Anterior cingulate cortex (tissue), 58 donors: ENCODE measurements at regions not wholly inside any gene's neighbourhood (a gene's known extent, or its start where the extent isn't known, plus 50 kb on each side); places are given as distances from the start of the nearest gene placed in this dataset.
"Not testable (repeated sequence)": the region's sequence is repeated elsewhere in the genome, so short reads cannot be mapped to it uniquely, and the experiment has no call there.

Source experiments
- DNase-seq, 58 donors: peaks; one replicate each; lab custom pipeline; 2025; lab: John Stamatoyannopoulos, UW

GRCh38 chrX:146994163-146994562 is 179.6 kb upstream of the CXorf51A start:
- no peak for DNase-seq

GRCh38 chrX:146973283-146973682 is 158.7 kb upstream of the CXorf51A start:
- DNase-seq, result no peak

GRCh38 chrX:146967306-146967705 is 152.8 kb upstream of the CXorf51A start:
- DNase-seq, result no peak

- no peak for DNase-seq
Observed at GRCh38 chrX:146956760-146957159, 142.2 kb upstream of the CXorf51A start.

GRCh38 chrX:146934256-146934655 is 119.7 kb upstream of the CXorf51A start:
- no peak for DNase-seq

GRCh38 chrX:146932997-146933396 is 118.5 kb upstream of the CXorf51A start:
- peak in 2 of 58 donors; percentile 0 for DNase-seq

- no peak for DNase-seq
Observed at GRCh38 chrX:146921204-146921603, 106.7 kb upstream of the CXorf51A start.

GRCh38 chrX:146907391-146908240 is 93.1 kb upstream of the CXorf51A start:
- peak in 3 of 58 donors; percentile 1 to 6 (median 2) for DNase-seq

- no peak for DNase-seq
Observed at GRCh38 chrX:146906166-146906565, 91.6 kb upstream of the CXorf51A start.

GRCh38 chrX:146887020-146887419 is 72.5 kb upstream of the CXorf51A start:
- DNase-seq, result no peak

- no peak for DNase-seq
Observed at GRCh38 chrX:146881521-146881920, 67.0 kb upstream of the CXorf51A start.

GRCh38 chrX:146866846-146867245 is 52.3 kb upstream of the CXorf51A start:
- DNase-seq, result peak in 1 of 58 donors; percentile 0

- DNase-seq, result not testable (repeated sequence)
Observed at GRCh38 chrX:146865734-146866133, 51.2 kb upstream of the CXorf51A start.
